ENCODE measurements at regions not wholly inside any gene's neighbourhood (a gene's known extent, or its start where the extent isn't known, plus 50 kb on each side); places are given as distances from the start of the nearest gene placed in this dataset.
"Not testable (repeated sequence)": the region's sequence is repeated elsewhere in the genome, so short reads cannot be mapped to it uniquely, and the experiment has no call there.

- intact Hi-C loops (cut with DNase I) = not testable (repeated sequence)
- peak; percentile 62 for DNase-seq (ENCODE audit: low spot score)
These were observed 5456.7 kb upstream of the TPTE start for GRCh38 chr21:5064581-5065142.

GRCh38 chr21:5065240-5066211 lies 5455.9 kb upstream of the TPTE start:
- DNase-seq (ENCODE audit: low spot score) = peak; percentile 87
- intact Hi-C loops (cut with DNase I) = not testable (repeated sequence)

DNA sequence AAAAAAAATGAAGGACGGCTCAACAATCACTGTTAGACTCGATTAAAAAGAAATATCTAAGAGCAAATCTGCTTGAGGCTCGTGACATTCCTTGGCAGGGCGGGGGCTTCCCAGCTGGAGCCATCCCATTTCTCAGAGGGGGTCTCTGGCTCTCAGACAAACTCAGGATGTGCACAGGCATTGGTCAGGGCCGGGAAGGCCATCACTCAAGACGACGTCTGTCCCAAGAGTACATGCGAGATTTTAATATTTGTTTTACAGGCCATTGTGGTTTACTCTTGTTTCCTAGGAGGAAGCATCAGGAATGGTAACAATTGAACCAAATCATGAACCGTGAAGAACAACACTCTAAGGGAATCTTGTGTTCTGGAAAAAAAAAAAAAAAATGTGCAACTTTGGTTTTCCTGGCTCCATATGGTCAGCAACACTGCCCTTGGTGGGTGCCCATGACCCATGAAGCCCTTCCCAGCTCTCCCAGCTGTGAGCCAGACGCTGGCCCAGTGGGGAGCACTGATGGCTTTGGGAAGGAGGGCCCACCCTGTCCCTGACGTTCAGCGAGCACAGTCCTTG lies 5454.6 kb upstream of the TPTE start:
- intact Hi-C loops (cut with DNase I) = not testable (repeated sequence)

GRCh38 chr21:5067326-5068048 lies 5453.9 kb upstream of the TPTE start:
- intact Hi-C loops (cut with DNase I); DNase-seq (ENCODE audit: low spot score): not testable (repeated sequence)

More for the DNA sequence above, 5454.6 kb upstream of the TPTE start:
- DNase-seq (ENCODE audit: low spot score) = not testable (repeated sequence)

DNA sequence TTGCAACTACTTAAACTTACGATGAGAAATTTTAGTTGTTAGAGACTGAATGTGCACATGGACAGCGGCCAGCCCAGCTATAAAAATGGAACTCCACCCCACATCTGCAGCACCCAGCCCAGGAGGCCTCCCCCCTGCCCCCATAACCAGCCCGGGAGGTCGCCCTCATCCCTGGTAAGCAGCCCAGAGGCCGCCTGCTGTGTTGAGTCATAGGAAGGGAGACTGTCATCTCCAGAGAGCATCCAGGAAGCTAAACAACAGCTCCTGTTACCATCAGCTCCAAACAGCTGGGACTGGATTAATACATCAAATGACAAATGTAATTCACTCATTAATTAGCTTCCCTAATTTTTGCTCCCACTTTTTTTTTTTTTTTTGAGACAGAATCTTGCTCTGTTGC lies 5452.7 kb upstream of the TPTE start:
- intact Hi-C loops (cut with DNase I); DNase-seq (ENCODE audit: low spot score): not testable (repeated sequence)

DNA sequence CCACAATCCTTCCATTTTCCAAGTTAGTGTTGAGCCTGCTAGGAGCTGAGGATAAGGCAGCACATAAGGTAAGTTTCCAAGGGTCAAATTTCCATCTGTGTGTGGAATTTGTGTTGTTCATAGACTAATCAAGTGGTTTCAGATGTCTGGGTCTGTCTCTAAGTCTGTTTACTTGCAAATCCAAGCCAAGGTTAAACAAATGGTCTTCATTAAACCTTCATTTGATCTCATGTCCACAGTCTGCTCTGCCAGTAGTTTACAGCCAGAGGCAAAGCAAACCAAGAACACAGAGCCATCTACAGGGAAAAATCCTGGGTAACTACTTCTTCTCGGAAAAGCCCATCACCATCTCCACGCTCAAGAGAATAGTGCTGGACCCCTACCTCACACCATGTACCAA lies 5450.2 kb upstream of the TPTE start:
- intact Hi-C loops (cut with DNase I) = not testable (repeated sequence)

GRCh38 chr21:5076854-5077253 lies 5444.5 kb upstream of the TPTE start:
- intact Hi-C loops (cut with DNase I); DNase-seq (ENCODE audit: low spot score): not testable (repeated sequence)

More for the DNA sequence above, 5450.2 kb upstream of the TPTE start:
- not testable (repeated sequence) for DNase-seq (ENCODE audit: low spot score)

DNA sequence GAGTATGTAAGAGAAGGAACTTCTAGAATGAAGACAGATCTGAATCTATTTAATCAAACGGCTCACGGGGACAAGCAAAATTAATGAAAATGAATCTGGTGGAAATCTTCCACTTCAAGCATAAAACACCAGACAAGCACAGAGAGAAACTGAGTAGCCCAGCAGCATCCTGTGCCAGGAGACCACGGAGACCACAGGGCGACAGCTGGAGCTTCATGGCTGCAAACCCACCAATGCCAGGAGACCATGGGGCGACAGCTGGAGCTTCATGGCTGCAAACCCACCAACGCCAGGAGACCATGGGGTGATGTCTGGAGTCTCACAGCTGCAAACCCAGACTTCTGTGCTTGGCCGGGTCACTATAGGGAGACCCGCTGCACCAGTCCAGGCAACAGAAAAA lies 5442.0 kb upstream of the TPTE start:
- DNase-seq (ENCODE audit: low spot score); intact Hi-C loops (cut with DNase I): not testable (repeated sequence)

DNA sequence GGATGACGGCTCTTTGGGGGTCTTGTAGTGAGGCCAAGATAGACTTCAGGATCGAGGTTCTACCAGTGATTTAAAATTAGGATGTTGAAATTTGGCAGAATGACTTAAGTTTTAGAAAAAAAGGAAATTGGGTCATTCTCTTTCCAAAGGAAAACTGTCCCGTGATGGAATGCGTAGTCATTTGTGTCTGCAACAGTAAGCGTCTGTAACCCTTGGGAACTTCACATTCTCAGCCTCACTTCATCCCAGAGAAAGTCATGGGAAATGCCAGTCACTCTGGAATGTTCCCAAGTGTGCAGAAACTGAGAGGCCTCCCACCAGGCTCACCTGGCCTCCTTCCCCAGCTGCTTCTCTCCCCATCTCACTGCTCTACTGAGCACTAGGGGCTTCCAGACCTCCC lies 5441.4 kb upstream of the TPTE start:
- intact Hi-C loops (cut with DNase I) = not testable (repeated sequence)

DNA sequence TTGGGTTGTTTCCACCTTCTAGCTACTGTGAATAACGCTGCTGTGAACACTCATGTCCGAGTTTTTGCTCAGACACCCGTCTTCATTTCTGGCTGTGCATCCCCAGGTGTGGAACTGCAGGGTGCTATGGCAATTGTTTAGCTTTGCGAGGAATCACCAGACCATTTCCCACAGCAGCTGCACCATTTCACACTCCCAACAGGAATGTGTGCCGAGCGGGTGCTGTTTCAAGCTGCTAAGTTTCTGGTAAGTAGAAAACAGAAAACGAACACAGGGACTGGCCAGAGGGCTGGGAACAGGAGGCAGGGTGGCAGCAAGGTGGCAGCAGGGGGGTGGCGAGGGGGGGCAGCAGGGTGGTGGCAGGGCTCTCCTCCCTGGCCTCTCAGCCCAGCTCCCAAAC lies 5437.1 kb upstream of the TPTE start:
- DNase-seq (ENCODE audit: low spot score); intact Hi-C loops (cut with DNase I): not testable (repeated sequence)

More for the DNA sequence above, 5441.4 kb upstream of the TPTE start:
- not testable (repeated sequence) for DNase-seq (ENCODE audit: low spot score)

- intact Hi-C loops (cut with DNase I); DNase-seq (ENCODE audit: low spot score): not testable (repeated sequence)
These were observed 5435.9 kb upstream of the TPTE start for GRCh38 chr21:5085456-5085855.

GRCh38 chr21:5086416-5086815 lies 5435.0 kb upstream of the TPTE start:
- peak; percentile 83 for DNase-seq (ENCODE audit: low spot score)
- intact Hi-C loops (cut with DNase I) = not testable (repeated sequence)

DNA sequence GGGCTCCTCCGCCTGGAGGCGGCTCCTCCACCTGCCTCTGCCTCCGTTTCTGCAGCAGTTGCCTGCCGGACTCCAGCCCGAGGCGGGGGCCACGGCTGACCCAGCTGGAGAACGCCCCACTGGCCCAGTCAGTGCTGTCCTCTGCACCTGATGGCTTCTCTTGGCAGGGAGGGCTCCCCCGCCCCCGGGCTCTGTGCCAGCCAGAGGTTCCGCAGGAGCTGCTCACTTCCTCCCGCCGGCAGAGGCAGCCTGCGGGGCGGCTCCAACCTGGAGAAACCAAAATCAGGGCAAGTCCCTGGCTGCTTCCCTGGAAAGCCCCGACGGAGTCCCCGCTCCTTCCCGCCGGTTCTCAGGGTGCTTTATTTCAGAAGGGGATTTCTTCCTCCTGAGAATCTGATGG lies 5432.6 kb upstream of the TPTE start:
- DNase-seq (ENCODE audit: low spot score); intact Hi-C loops (cut with DNase I): not testable (repeated sequence)

DNA sequence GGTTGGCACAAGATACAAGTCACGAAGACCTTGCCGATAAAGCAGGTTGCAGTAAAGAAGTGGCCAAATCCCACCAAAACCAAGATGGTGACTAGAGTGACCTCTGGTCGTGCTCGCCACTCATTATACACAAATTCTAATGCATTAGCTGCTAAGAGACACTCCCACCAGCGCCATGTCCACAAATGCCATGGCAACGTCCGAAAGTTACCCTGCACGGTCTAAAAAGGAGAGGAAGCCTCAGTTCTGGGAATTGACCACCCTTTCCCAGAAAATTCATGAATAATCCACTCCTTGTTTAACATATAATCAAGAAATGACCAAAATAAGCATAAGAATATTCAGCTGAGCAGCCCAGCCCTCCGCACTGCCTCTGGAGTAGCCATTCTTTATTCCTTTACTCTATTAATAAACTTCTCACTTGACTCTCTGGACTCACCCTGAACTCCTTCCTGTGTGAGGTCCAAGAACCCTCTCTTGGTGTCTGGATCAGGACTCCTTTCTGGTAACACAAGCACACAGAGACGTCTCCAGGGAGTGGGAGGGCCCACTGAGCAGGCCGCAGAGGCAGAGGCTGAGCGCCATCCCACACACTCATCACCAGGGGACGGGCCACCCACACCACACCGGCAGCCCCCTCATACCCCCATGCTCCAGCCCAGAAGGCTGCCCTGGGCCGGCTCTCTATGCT lies 5431.8 kb upstream of the TPTE start:
- peak; percentile 81 for DNase-seq (ENCODE audit: low spot score)
- intact Hi-C loops (cut with DNase I) = not testable (repeated sequence)

- DNase-seq (ENCODE audit: low spot score) = peak; percentile 28
- intact Hi-C loops (cut with DNase I) = not testable (repeated sequence)
These were observed 5431.0 kb upstream of the TPTE start for GRCh38 chr21:5090132-5091079.

- DNase-seq (ENCODE audit: low spot score); intact Hi-C loops (cut with DNase I): not testable (repeated sequence)
These were observed 5430.1 kb upstream of the TPTE start for GRCh38 chr21:5091274-5091673.

DNA sequence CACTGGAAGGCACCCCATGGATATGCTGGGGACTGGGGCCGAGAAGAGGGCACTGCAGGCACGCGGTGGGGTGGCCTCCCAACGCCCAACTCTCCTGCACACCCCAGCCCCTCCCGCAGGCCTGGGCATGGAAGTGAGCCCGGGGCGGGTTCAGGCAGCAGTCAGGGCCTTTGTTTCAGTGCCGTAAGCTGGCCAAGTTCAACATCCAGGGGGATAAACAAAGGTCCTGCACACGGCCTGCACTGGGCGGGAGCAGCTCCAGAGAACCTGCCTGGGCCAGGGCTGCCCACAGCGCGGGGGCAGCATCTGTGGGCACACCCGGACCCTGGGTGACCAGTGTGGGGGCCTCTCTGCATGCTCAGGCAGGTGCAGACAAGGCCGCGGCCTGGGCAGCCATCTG lies 5425.8 kb upstream of the TPTE start:
- intact Hi-C loops (cut with DNase I); DNase-seq (ENCODE audit: low spot score): not testable (repeated sequence)

Data from posterior vena cava (tissue), 2 donors.